M059J (cell line): ENCODE measurements at regions not wholly inside any gene's neighbourhood (a gene's known extent, or its start where the extent isn't known, plus 50 kb on each side); places are given as distances from the start of the nearest gene placed in this dataset.
A peak's percentile ranks its signal among the peaks of the same experiment; 100 is the strongest.
"Not testable (repeated sequence)": the region's sequence is repeated elsewhere in the genome, so short reads cannot be mapped to it uniquely, and the experiment has no call there.

Source experiments
- DNase-seq: peaks from one replicate; pipeline ENCODE4 v3.0.0-alpha.2; 2012; ENCODE audit warnings: low read depth

DNA sequence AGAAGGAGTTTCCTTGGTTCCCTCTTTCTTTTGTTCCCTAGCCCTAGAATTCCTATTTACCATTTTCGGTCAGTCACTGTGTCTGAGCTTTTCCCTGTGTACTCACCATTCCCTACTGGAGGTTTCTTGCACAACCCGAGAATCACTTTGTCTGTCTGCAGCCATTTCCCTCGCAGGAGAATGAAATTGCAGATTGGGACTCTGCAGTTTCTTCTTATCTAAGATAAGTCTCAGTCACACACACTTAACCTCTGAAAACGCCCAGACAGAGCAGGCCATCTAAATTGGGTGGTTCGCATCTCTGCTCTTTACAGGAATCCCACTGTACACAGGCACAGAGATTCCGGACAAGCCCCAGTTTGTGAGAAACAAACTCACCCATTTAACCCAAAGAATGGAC, 58.6 kb upstream of the CNTNAP2 start:
- no peak for DNase-seq

DNA sequence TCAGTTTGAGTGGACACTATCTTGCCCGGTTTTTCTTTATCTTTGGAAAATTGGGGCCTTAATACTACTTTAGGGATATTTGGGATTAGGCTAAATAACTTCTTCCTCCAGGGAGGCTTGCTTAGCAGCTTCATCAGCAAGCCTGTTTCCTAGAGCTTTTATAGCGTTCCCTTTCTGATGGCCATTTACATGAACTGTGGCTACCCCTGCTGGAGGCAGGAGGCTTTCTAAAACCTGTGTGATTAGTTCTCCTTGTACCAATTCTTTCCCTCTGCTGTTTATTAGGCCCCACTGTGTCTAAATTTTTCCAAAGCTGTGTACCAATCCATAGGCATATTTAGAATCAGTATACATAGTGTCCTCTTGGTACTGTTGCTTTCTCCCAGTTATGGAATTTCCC, 61.7 kb upstream of the CNTNAP2 start:
- no peak for DNase-seq

DNA sequence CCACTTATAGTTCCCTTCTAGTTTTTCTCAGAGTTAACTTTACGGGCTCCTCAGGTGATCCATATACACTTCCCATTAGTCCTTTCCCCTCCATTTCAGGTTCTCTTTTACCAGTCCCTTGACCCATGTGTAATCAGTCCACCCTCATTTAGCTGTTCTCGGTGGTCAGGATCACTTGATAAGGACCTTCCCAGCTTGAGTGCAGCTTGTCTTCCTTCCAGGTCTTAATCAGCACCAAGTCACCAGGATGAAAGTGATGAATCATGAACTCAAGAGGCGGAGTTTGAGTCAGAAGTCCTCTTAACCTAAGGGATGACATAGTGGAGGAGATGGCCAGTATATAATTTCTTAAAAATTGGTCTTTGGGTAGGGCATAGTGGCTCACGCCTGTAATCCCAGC, 63.1 kb upstream of the CNTNAP2 start:
- DNase-seq, result peak; percentile 17

DNA sequence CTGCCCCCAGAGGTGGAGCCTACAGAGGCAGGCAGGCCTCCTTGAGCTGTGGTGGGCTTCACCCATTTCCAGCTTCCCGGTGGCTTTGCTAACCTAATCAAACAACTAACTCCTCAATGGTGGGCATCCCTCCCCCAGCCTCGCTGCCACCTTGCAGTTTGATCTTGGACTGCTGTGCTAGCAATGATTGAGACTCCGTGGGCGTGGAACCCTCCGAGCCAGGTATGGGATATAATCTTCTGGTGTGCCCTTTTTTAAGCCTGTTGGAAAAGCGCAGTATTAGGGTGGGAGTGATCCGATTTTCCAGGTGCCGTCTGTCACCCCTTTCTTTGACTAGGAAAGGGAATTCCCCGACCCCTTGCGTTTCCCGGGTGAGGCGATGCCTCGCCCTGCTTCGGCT, 73.3 kb upstream of the CNTNAP2 start:
- not testable (repeated sequence) for DNase-seq

DNA sequence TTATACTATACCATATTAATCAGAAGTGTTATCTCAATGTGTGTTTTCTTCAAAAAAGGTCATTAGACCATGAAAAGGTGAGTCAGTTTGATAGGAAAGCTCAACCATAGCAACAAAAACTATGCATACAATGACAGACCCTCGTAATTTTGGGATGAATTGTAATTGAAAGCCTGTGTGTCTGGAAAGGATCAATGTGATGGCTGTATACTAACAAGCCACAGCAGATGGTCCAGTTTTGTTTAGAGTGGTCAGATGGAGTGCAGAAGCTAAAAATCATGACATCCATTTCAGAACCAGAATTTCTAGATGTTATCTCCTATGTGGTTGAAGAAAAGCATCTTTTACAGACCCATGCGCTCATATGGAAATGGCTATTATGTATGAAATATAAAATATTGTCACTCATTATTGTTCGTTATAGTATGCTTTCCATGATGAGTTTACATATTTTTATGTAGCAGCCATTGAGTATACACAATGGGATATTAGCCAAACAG, 88.3 kb upstream of the CNTNAP2 start:
- DNase-seq, result no peak

DNA sequence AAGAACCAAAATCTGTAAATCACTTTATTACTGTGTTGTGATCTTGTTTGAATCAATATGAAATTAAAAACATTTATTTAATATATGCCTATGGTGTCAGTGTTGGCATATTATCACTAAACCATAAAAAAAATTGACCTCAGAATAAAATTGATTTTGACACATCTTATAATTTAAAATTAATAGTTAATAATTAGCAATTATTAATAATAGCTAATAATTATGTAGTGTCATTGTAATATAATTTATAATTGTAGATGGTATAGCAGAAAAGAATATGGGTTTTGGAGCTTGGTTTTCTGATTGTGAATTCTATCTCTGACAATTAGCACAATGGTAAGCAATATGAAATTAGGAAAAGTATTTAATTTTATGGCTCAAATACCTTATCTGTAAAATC, 89.4 kb upstream of the CNTNAP2 start:
- DNase-seq, result no peak

DNA sequence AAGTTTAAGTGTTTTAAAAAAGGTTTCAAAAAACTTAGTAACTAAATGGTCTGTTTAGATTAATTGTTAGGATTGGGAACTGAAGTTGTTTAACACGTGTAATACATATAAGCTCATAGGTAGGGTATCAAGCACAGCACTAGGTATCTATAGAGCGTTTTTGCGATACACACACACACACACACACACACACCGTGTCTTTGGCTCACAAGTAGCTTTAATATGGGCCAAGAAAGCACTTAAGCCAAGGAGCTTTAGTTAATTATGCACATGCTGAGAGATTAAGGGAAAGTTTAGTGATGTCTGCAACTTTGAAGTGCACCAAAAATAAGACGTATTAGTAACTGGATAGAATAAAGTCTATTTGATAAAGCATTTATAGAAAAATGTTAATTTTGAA, 93.8 kb upstream of the CNTNAP2 start:
- DNase-seq, result no peak

DNA sequence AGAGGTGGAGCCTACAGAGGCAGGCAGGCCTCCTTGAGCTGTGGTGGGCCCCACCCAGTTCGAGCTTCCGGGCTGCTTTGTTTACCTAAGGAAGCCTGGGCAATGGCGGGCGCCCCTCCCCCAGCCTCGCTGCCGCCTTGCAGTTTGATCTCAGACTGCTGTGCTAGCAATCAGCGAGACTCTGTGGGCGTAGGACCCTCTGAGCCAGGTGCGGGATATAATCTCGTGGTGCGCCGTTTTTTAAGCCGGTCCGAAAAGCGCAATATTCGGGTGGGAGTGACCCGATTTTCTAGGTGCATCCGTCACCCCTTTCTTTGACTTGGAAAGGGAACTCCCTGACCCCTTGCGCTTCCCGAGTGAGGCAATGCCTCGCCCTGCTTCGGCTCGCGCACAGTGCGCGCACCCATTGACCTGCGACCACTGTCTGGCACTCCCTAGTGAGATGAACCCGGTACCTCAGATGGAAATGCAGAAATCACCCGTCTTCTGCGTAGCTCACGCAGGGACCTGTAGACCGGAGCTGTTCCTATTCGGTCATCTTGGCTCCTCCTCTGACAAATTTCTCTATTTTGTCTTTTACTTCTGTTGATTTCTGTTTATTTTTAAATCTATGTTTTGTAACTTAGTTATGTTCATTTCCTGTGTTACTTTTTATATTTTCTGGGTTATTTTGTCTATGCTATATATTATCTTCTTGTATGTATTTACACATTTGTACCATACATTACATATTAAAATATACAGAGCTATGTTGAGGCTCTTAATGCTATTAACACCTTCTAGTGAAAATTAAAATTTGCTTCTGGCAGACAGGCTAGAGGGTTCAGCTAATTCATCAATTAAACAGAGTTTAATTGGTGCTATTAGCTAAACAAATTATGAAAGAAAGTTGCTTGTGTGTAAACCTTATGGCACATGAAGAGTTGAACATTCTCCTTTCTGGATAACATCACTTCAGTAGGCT, 97.3 kb upstream of the CNTNAP2 start:
- DNase-seq, result not testable (repeated sequence)

DNA sequence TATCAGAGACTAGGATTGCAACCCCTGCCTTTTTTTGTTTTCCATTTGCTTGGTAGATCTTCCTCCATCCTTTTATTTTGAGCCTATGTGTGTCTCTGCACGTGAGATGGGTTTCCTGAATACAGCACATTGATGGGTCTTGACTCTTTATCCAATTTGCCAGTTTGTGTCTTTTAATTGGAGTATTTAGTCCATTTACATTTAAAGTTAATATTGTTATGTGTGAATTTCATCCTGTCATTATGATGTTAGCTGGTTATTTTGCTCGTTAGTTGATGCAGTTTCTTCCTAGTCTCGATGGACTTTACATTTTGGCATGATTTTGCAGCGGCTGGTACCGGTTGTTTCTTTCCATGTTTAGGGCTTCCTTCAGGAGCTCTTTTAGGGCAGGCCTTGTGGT, 99.2 kb upstream of the CNTNAP2 start:
- not testable (repeated sequence) for DNase-seq

DNA sequence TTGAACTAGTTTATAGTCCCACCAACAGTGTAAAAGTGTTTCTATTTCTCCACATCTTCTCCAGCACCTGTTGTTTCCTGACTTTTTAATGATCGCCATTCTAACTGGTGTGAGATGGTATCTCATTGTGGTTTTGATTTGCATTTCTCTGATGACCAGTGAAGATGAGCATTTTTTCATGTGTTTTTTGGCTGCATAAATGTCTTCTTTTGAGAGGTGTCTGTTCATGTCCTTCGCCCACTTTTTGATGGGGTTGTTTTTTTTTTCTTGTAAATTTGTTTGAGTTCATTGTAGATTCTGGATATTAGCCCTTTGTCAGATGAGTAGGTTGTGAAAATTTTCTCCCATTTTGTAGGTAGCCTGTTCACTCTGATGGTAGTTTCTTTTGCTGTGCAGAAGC, 102.4 kb upstream of the CNTNAP2 start:
- DNase-seq, result not testable (repeated sequence)

DNA sequence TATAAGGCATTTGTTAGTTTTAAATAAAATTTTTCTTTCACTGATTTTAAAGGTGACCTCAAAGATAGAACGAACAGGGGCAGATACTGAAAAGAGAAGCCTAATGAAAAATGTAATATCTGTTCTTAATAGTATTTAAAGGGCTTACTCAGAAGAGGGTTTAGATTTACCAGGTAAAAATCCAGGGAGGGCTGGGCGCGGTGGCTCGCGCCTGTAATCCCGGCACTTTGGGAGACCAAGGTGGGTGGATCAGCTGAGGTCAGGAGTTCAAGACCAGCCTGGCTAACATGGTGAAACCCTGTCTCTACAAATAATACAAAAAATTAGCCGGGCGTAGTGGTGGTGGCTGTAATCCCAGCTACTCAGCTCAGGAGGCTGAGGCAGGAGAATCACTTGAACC, 108.3 kb upstream of the CNTNAP2 start:
- DNase-seq, result no peak

DNA sequence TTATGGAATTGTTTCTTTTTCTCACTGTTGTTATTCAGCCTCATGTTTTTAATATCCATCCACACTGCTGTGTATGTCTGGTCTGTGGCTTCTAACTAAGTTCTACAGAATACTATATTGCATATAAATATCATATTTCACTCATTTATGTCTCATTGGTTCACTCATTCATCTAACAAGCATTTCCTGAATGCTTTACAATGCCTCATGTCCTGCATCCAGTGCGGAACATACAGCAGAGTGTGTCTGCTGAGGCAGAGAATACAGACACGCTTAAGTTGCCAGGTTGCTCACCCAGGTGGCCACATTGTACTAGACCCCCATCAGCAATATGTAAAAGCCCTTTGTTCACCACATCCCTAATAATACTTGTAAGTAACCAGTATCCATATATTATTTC, 111.8 kb upstream of the CNTNAP2 start:
- DNase-seq, result no peak

DNA sequence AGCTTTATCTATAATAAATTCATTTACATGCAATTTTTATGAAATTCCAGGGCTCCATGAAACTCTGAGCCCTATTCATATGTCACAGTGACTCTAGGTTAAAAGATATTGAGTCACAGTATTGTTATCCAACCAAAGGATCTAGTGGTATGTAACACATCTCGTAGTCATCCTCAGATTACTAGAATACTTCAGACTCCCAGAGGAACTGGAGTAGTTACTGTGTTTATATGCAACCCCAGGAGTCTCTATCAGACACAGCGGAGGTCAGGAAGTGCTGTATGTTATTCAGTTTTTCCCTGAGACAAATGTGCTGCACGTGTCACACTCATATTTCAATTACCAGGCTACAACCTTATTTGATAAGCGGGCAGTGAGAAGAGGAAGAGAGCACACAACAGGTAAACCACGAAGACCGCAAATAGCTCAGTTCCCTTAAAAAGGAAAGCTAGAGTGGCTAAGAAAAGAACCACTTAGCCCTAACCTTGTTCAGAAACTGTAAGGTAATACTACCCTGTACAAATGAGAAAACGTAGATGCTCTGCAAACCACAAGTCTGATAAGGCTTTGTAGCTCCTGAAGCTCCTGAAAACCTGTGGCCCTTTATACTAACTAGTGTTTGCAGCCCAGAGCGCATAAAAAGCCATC, 114.0 kb upstream of the CNTNAP2 start:
- DNase-seq, result peak; percentile 40

DNA sequence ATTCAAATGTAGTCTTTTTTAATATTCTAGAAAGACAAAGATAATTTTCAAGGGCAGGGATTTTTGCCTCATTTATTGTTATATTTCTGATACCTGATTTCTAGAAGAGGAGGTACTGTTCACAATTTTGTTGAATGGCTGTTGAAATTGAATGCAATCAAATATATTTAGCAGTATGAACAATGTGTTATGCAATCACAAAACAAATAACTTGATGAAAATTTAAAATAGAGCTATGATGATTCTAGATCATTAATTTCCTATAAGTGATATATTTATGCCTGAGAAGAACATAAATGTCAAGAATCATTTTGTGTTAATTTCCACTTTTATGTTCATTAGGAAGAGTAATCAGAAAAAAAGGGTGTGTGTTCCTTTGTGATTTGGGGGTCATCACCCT, 114.6 kb upstream of the CNTNAP2 start:
- no peak for DNase-seq

DNA sequence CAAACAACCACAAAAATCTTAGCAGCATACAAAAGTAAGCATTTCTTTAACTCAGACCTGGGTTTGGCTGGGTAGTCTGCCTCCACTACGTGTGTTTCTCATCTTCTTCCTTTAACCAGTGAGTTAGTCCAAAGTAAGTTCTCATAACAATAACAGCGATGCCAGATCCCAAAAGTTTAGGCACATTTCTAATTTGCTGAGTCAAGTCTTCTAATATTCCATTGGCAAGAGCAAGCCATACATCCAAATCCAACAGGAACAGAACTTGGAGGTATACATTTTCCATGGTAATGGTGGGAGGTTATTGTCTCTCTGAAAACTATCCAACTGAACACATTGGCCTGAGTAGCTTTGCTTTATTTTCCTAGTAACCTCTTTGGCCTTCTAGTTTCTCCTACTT, 115.7 kb upstream of the CNTNAP2 start:
- DNase-seq, result no peak

DNA sequence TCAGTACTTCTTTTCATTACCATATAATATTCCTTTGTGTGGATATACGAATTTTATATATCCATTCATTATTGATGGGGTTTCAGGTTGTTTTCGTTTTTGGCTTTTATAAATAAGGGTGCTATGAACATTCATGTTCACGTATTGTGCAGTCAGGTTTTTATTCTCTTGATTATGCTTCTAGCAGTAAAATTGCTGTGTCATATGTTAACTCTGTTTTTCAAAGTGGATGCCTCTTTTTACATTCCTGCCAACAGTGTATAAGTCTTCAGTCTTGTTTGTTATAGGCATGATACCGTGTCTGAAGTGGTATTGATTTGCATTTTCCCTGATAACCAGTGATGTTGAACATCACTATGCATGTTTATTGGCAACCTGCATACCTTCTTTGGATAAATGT, 127.1 kb upstream of the CNTNAP2 start:
- no peak for DNase-seq

DNA sequence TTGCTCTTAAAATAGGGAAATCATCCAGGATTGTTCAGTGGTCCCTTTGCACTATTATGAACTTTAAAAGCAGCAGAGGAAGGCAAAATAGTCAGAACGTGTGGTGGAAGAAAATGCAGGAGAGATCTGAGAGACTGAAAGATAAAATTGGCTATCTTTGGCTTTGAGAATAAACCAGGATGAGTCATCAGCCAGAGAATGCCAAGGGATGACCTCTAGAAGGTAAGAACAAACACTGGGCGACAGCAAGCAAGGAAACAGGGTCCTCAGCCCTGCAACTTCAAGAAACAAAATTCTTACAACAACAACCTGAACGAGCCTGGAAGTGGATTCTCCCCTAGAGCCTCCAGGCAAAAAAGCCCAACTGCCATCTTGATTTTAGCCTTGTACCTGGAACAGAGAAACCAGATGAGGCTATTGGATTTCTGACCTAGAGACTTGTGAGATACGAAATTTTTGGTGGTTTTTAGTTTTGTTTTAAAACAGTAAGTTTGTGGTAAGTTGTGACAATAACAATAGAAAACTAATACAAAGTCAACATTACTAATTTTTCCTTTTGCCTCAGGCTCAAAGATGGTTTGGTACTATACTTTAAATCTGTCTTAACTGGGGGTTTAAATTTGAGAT, 130.2 kb upstream of the CNTNAP2 start:
- peak; percentile 37 for DNase-seq

DNA sequence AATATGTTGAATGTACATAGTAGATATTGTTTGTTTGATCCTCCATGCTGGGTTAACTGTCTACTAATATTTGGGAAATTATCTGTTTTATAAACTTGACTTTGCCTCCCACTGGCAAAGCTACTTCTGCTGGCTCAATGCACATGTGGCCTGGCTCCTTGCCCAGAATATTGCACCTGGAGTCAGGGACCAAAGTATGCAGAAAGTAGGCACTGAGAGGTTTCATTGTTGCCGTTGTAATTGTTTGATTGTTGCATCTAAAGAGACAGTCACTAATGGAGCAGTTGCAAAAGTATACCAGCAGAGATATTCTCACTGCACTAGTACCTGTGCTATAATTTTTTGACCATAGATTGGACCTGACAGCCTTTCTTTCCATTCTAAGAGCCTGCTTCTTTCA, 137.8 kb upstream of the CNTNAP2 start:
- DNase-seq, result no peak

DNA sequence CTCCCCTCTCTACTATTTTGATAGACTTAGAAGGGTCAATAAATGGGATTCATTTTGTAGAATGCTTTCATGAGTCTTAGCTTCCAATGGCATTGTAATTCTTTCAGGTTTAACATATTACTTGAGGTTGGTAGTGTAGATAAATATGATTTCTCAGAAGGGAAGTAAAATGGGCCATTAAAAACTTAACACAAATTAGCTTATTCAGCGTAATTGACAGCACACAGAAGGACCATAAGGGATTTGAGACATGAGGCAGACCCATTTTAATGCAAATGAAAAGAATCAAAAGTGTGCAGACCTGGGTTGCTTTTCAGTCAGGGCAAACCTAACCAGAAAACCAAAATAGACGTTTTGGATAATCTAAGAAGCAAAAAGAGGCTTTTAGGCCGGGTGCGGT, 156.6 kb upstream of the CNTNAP2 start:
- no peak for DNase-seq

DNA sequence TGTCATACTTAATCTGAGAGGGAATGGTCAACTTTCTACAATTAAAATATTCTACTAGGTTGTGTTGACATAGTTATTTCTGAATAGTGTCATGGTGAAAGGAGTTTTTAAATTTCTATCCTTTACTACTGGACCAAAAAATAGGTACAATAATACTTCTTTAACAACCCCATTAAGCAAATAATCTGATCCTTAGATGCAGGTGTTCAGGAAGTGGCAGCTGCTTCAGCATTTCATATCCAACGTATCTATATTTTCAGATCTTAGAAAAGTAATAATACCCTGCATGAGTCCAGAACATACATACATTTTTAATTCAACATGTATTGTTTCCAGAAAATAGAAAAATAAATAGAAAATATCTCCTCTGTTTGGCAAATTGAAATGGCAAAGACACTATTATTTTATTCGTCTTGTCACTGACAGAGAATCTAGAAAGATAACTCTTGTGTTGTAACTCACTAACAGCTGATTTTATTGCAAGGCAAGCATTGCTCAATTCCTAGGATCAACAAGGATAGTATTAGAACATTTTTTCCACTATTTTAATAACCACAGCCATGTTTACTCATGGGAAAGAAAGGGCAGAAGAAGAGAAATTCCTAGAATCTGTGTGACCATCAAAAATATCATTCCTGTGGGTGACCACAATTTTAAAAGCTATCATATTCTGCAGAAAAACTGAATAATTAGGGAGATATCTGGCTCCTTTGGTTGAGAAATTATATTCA, 159.3 kb upstream of the CNTNAP2 start:
- peak; percentile 4 for DNase-seq

DNA sequence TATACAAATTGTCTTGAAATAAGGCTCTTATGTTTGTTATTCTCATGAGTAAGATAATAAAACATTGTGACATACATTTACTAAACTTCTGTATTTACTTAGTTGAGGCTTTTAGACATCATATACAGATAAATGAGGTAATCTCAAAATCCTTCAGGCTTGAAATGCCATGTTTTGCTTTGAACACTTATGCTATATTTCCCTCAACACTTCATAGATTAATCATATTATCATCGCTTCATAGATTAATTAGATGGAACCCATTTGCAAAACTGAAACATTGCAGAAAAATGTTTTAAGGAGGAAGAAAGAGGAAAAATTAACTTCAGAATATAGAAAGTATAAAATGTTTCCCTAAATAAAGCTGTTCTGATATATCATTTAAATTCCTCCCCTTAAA, 165.0 kb upstream of the CNTNAP2 start:
- no peak for DNase-seq

DNA sequence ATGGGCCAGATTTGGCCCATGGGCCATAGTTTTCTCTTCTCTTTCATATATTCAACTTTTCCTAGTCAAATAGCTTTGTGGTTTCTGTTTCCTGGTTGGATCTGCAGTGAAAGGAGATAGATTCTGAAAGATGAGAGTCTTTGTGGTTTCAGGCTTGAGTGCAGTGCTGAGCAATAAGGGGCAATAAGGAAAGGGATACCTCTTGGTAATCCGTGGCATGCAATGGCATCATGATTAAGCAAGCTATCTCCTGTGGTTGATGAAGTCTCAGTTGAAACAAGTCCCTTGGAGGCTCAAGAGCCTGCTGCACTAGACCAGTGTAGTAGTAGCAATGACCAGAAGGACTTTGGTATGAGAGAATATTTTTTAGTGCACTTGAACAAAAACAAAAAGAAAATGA, 187.7 kb upstream of the CNTNAP2 start:
- peak; percentile 51 for DNase-seq
